HepG2 (cell line): ENCODE measurements at regions not wholly inside any gene's neighbourhood (a gene's known extent, or its start where the extent isn't known, plus 50 kb on each side); places are given as distances from the start of the nearest gene placed in this dataset.

Experiments used
- CREBL2 ChIP-seq: sonication (generic); formaldehyde crosslinking; IDR thresholded peaks from 2 replicates; pipeline ENCODE4 v1.8.1; 2023; ENCODE audit warnings: missing genetic modification reagents, mild to moderate bottlenecking, borderline replicate concordance
- ETV6 ChIP-seq: sonication (generic); formaldehyde crosslinking; conservative IDR thresholded peaks from 2 replicates; pipeline ENCODE4 v1.4.0; 2020; ENCODE audit warnings: missing genetic modification reagents
- FOSL1 ChIP-seq: sonication (generic); formaldehyde crosslinking; IDR thresholded peaks from 2 replicates; pipeline ENCODE4 v1.9.0; 2021; ENCODE audit warnings: missing genetic modification reagents, borderline replicate concordance
- FOXP4 ChIP-seq: sonication (generic); formaldehyde crosslinking; IDR thresholded peaks from 2 replicates; pipeline ENCODE4 v1.4.0; 2020; ENCODE audit warnings: missing genetic modification reagents
- HNRNPLL ChIP-seq: fragments of 200-400 bp; formaldehyde crosslinking; IDR thresholded peaks from 2 replicates; pipeline ENCODE4 v1.6.1; 2017; ENCODE audit warnings: mild to moderate bottlenecking, low read depth, low read length; ENCODE audit not compliant: poor library complexity, severe bottlenecking
- IRF1 ChIP-seq: sonication (generic); formaldehyde crosslinking; IDR thresholded peaks from 2 replicates; pipeline ENCODE4 v1.4.0; 2020; ENCODE audit warnings: low read depth, mild to moderate bottlenecking, missing genetic modification reagents
- IRF2 ChIP-seq: IDR thresholded peaks from 2 replicates; pipeline ENCODE4 v1.6.1; 2018; ENCODE audit warnings: missing genetic modification reagents, missing compliant biosample characterization
- MED13 ChIP-seq: sonication (generic); formaldehyde crosslinking; IDR thresholded peaks from 2 replicates; pipeline ENCODE4 v1.5.0; 2020; ENCODE audit warnings: missing genetic modification reagents
- PAF1 ChIP-seq: IDR thresholded peaks from 2 replicates; pipeline ENCODE4 v1.6.1; 2016; ENCODE audit warnings: missing genetic modification reagents, missing compliant biosample characterization
- POLR2A ChIP-seq, 2 experiments: IDR thresholded peaks; 2 replicates each; pipeline ENCODE4 v1.6.1; 2011; ENCODE audit warnings: low read depth in 2 of 2, low read length in 2 of 2, mild to moderate bottlenecking in 1 of 2, moderate library complexity in 1 of 2; ENCODE audit not compliant: insufficient read depth in 1 of 2
- RBM22 ChIP-seq: fragments of 200-400 bp; formaldehyde crosslinking; optimal IDR thresholded peaks from 2 replicates; pipeline ENCODE3; 2017; ENCODE audit warnings: mild to moderate bottlenecking, low read length, moderate library complexity
- RCOR2 ChIP-seq: IDR thresholded peaks from 2 replicates; pipeline ENCODE4 v1.6.1; 2016; ENCODE audit warnings: missing biosample characterization, missing genetic modification reagents
- SIN3B ChIP-seq: fragments of 150-350 bp; IDR thresholded peaks from 2 replicates; pipeline ENCODE4 v1.6.1; 2014; ENCODE audit warnings: low read length
- ZBTB42 ChIP-seq: sonication (generic); formaldehyde crosslinking; IDR thresholded peaks from 2 replicates; pipeline ENCODE4 v1.5.0; 2020; ENCODE audit warnings: mild to moderate bottlenecking, missing genetic modification reagents
- ZFP82 ChIP-seq: sonication (generic); formaldehyde crosslinking; IDR thresholded peaks from 2 replicates; pipeline ENCODE4 v1.5.1; 2020; ENCODE audit warnings: mild to moderate bottlenecking, missing genetic modification reagents, borderline replicate concordance
- ZKSCAN5 ChIP-seq: sonication (generic); formaldehyde crosslinking; IDR thresholded peaks from 2 replicates; pipeline ENCODE4 v1.5.1; 2020; ENCODE audit warnings: mild to moderate bottlenecking, missing genetic modification reagents
- ZNF3 ChIP-seq: IDR thresholded peaks from 2 replicates; pipeline ENCODE4 v1.7.0; 2017; ENCODE audit warnings: inconsistent platforms
- ZNF512 ChIP-seq: sonication (generic); formaldehyde crosslinking; IDR thresholded peaks from 2 replicates; pipeline ENCODE4 v1.4.0; 2020; ENCODE audit warnings: mild to moderate bottlenecking, missing genetic modification reagents
- ZNF550 ChIP-seq: sonication (generic); formaldehyde crosslinking; IDR thresholded peaks from 2 replicates; pipeline ENCODE4 v1.4.0; 2020; ENCODE audit warnings: mild to moderate bottlenecking, missing genetic modification reagents, borderline replicate concordance
- ZNF770 ChIP-seq: sonication (generic); formaldehyde crosslinking; IDR thresholded peaks from 2 replicates; pipeline ENCODE4 v1.5.0; 2020; ENCODE audit warnings: mild to moderate bottlenecking, missing genetic modification reagents
- TF ChIP-seq, protein P1 (sequence below): sonication (generic); formaldehyde crosslinking; IDR thresholded peaks from 2 replicates; pipeline ENCODE4 v1.4.0; 2020; ENCODE audit warnings: mild to moderate bottlenecking, missing genetic modification reagents

DNA sequence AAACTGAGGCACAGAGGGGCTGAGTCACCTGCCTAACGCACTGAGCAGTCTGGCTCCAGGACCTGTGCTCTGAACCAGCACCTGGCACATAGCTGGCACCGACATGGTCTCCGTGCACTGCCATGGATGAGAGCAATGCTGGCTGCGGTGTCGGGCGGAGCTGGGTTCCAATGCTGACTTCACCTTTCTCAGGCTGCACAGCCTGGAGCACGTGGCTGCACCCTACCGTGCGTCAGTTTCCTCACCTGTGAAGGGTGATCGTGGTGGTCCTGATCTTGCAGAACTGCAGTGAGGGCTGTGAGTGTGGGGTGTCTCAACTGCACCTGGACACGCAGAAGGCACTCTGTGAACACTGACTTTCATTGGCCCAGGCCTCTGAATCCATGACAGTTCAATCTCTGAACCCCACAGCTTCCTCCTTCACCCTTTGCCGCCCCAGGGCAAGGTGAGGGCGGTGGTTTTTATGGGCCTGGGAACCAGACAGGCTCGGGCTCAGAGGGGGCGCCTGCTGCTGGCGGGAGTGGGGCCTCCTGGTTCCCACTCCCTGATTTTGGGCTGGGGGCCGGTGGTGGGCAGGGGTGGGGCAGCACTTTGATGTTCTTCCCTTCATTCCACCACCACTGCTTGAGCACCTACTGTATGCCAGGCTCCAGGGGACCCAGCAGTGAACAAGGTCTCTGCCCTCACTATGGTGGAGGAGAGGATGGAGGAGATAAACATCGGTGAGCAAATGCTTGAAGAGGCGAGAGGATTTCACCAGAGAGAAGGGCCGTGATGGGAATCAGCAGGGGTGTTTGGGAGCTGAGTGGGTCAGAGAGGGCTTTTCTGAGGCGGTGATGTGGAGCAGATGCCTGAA is 102.9 kb downstream of the CEBPB start (continued):
- TF ChIP-seq CREBL2 (CRISPR knock-in tag) (0 out of 2 replicates have a peak, but pooled peaks have one; percentile 10), HNRNPLL (no peak), IRF2 (CRISPR knock-in tag) (no peak), RBM22 (no peak), ZNF512 (no peak), ZNF770 (CRISPR knock-in tag) (no peak), ETV6 (CRISPR knock-in tag) (no peak), RCOR2 (CRISPR knock-in tag) (no peak), POLR2A (IDR thresholded peaks at IDR 0.05; ENCODE audit: insufficient read depth in 1 of 2, low read depth in 2 of 2, low read length in 2 of 2) (no peak), PAF1 (CRISPR knock-in tag) (no peak), FOXP4 (CRISPR knock-in tag) (no peak), ZNF550 (CRISPR knock-in tag) (no peak; the same call in 1 of the 2 replicates), ZFP82 (no peak), ZNF3 (CRISPR knock-in tag) (no peak), MED13 (no peak), ZKSCAN5 (CRISPR knock-in tag) (0 out of 2 replicates have a peak, but pooled peaks have one; percentile 24), SIN3B (no peak), ZBTB42 (CRISPR knock-in tag) (no peak), IRF1 (CRISPR knock-in tag) (no peak), FOSL1 (CRISPR knock-in tag) (no peak)
- TF ChIP-seq, protein P1, sequence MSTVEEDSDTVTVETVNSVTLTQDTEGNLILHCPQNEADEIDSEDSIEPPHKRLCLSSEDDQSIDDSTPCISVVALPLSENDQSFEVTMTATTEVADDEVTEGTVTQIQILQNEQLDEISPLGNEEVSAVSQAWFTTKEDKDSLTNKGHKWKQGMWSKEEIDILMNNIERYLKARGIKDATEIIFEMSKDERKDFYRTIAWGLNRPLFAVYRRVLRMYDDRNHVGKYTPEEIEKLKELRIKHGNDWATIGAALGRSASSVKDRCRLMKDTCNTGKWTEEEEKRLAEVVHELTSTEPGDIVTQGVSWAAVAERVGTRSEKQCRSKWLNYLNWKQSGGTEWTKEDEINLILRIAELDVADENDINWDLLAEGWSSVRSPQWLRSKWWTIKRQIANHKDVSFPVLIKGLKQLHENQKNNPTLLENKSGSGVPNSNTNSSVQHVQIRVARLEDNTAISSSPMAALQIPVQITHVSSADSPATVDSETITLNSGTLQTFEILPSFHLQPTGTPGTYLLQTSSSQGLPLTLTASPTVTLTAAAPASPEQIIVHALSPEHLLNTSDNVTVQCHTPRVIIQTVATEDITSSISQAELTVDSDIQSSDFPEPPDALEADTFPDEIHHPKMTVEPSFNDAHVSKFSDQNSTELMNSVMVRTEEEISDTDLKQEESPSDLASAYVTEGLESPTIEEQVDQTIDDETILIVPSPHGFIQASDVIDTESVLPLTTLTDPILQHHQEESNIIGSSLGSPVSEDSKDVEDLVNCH (CRISPR knock-in tag): no peak
